ENCODE measurements at regions not wholly inside any gene's neighbourhood (a gene's known extent, or its start where the extent isn't known, plus 50 kb on each side); places are given as distances from the start of the nearest gene placed in this dataset.

GRCh38 chr1:192104128-192104527 lies 54.1 kb upstream of the RGS18 start:
- POLR2A ChIA-PET: no interaction called here
- no peak overlapping the region for H3K27ac Mint-ChIP-seq
- peaks cover 0 to 4% (median 0%) of the 10 kb centered on the region in 9 donors for H3K9me3 Mint-ChIP-seq
- no peaks in the 10 kb centered on the region for H3K36me3 Mint-ChIP-seq
- no peak for ATAC-seq
- no peak overlapping the region for H3K4me3 Mint-ChIP-seq
- no peak for DNase-seq
- H3K4me1 Mint-ChIP-seq: no peaks in the 10 kb centered on the region
- peaks cover 0 to 1% (median 0%) of the 10 kb centered on the region in 5 donors for H3K27me3 Mint-ChIP-seq

- POLR2A ChIA-PET: no interaction called here
- Mint-ChIP-seq H3K4me1 (no peaks in the 10 kb centered on the region), H3K4me3 (no peak overlapping the region), H3K27me3 (peaks cover 0 to 1% (median 0%) of the 10 kb centered on the region in 5 donors), H3K27ac (no peak overlapping the region), H3K9me3 (peaks cover 0 to 3% (median 0%) of the 10 kb centered on the region in 9 donors), H3K36me3 (no peaks in the 10 kb centered on the region)
- DNase-seq: no peak
- ATAC-seq: no peak
These were observed 53.4 kb upstream of the RGS18 start for GRCh38 chr1:192104852-192105251.

GRCh38 chr1:192108161-192108560 lies 50.1 kb upstream of the RGS18 start:
- no peak overlapping the region for H3K4me3 Mint-ChIP-seq
- no peak for ATAC-seq
- H3K27ac Mint-ChIP-seq: no peak overlapping the region
- no peaks in the 10 kb centered on the region for H3K36me3 Mint-ChIP-seq
- H3K27me3 Mint-ChIP-seq: no peaks in the 10 kb centered on the region
- no peak for DNase-seq
- POLR2A ChIA-PET: no interaction called here
- H3K9me3 Mint-ChIP-seq: peaks cover 0 to 6% (median 0%) of the 10 kb centered on the region in 9 donors
- H3K4me1 Mint-ChIP-seq: no peaks in the 10 kb centered on the region
